HG03342 (cell line): ENCODE measurements at regions not wholly inside any gene's neighbourhood (a gene's known extent, or its start where the extent isn't known, plus 50 kb on each side); places are given as distances from the start of the nearest gene placed in this dataset.

Experiments used
- ATAC-seq: cut with Tn5 transposase; IDR thresholded peaks from one replicate; pipeline ENCODE4 v1.9.1; 2021; ENCODE audit warnings: mild to moderate bottlenecking, moderate library complexity; ENCODE audit not compliant: unreplicated experiment

DNA sequence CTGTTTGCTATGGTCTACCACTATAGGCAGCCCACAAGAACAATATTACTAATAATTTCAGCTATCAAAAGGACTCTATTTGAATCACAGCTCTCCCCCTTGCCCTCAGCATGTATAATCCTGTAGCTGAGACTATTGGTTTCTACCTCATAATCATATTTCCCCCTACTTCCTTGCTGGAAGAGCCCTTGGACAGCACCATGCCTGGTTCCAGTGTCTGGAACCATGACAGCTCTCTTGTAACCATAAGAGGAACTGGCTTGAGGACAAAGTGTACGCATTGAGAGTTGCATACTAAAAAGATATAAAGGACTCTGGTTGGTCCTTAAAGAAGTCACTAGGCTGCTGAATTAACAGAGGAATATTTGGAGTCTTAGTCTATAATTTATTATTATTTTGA is 110.7 kb upstream of the ZRANB2 start:
- ATAC-seq: no peak

DNA sequence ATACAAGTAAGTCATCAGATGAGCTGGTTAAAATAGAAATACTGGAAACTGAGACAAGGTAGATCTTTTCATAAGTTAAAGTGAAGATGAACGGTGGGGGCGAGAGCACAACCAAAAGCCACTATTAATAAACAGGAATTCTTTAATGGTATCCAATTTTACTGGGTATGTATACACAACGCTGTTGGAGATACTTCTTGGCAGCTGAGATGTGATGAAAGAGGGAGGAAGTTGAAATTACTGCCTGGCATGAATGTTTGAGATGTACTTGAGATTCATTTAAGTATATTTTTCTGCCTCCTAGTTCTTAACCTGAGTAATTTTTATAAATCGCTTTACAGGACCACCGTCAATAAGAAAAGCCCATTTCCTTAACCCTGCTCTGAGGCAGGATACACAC is 110.0 kb upstream of the ZRANB2 start:
- no peak for ATAC-seq

DNA sequence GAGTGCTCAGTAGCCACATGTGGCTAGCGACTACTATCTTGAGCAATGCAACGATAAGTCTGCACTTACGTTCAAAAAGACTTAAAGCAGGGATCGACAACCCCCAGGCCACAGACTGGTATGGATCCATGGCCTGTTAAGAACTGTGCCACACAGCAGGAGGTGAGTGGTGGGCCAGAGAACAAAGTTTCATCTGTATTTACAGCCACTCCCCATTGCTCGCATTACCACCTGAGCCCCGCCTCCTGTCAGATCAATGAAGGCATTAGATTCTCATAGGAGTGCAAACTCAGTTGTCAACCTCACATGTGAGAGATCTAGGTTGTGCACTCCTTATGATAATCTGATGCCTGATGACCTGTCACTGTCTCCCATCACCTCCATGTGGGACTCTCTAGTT is 103.6 kb upstream of the ZRANB2 start:
- ATAC-seq: no peak

DNA sequence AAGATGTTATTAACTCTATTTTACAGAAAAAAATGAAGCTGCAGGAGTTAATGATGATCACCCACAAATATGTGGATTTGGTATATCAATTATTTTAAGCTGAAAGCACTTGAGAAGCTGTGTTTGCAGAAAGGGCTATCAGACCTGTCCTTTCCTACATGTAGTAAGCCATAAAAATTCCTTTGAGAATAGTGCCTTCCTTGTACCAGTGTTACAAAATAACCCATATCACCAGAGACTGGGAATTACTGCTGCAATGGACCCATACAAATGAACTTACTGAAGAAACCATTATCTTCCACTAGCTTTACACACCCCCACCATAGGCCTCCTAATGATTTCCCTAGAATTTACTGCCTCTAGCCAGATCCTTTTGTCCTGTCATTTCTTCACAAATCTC is 99.2 kb upstream of the ZRANB2 start:
- no peak for ATAC-seq

DNA sequence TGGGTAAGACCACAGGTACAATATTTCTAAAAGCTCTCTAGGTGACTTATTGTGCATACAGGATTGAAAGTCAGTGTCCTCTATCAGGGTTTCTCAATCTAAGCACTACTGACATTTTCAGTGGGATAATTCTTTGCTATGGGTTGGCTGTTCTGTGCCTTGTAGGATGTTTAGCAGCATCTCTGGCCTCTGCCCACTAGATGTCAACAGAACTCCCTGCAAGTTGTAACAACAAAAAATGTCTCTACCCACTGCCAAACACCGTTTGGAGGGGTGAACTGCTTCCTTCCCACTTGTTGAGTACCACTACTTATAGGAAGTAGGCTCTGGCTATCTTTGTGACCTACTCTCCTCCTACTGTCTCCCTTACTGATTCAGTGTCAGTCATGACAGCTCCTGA is 90.1 kb upstream of the ZRANB2 start:
- no peak for ATAC-seq

DNA sequence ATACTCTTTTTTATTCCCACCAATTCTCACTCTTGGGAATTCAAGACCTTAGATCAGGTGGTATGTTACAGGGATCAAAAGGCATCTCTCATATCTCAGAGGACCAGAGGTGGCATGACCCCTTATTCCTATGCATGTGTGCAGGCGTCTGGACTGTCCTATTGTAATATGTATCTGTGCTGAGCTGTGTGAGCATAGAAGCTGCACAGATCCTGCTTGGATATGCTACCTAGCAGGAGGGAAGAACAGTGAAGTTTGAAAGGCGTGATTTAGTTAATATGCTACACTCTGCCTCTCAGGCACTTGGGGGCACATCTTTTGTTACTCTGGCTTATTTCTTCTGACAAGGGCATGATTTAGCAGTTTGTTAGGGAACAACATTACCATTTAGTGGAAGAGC is 86.7 kb upstream of the ZRANB2 start:
- ATAC-seq: no peak

DNA sequence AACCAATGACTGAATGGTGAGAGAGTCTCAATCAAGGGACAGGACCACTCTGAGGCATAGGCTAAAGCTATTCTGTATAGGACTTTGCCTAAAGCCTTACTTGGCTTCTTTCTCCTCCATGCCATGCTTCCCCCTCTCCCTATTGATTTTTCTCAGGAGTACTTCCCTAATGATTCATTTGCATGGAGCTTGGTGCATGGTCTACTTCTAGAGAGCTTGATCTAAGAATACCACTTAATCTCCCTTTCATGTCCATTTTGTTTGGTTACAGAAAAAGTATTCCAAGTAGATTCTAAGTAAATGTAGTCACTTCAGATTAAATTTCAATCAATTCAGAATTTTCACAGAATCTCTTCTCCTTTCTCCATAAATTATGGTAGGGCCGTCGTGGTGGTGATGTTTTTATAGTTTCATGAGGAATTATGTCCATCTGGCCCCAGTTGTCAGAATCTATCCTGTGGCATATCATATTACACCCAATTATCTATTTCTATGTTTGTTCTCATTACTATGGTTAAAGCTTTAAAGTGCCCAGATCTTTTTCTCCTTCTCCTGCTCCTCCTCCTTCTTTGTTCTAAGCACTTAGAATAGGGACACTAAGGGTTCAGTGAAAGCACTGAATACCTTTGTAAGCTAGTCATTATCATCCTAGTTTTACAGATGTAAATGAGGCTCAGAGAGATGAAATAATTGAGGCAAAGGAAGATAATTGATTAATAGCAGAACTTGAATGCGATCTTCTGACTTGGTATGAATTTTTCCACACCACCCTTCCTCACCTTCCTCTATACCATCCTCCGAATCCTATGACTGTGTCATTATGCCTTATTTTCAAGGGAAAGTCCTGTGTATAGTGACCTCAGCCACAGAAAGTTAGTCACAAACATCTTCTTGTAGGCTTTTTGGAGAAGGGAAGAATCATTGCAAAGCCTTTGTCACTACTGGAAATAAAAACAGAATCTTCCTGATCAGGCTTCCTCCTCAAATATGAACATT is 85.6 kb upstream of the ZRANB2 start:
- ATAC-seq: no peak

DNA sequence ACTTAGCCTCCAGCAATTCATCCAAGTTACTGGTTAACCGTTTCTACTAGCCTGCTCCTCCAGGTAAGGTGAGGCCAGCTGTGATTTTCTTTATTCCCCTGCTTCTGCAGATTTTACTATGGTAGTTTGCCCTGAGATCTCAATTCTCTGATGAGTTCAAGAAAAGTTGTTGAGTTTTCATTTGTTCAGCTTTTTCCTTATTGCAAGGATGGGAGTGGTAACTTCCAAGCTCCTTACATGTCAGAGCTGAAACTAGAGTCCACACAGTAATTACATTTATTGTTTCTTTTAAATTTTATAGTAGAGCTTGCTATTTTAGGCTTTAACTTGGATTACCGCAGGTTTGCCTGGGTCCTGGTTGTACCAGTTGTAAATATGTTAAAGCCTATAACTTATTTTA is 76.9 kb upstream of the ZRANB2 start:
- no peak for ATAC-seq

DNA sequence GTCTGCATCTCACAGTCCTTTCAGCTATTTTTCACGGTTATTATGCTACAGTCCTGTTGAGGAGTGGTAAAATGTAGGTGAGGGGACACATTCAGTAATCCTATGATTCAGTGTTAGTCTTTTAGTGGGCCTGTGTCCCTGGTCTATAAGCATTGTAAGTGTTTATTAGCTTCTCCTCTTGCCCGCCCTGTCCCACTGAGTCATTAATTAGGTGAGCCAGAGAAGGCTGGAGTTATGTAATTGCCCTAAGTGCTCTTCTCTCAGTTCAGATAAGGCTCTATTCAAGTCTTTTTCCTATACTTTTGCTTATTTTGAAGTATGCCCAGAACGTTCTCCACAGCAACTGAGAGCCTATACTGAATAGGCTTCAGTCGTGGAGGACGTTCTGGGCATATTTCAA is 76.3 kb upstream of the ZRANB2 start:
- no peak for ATAC-seq

DNA sequence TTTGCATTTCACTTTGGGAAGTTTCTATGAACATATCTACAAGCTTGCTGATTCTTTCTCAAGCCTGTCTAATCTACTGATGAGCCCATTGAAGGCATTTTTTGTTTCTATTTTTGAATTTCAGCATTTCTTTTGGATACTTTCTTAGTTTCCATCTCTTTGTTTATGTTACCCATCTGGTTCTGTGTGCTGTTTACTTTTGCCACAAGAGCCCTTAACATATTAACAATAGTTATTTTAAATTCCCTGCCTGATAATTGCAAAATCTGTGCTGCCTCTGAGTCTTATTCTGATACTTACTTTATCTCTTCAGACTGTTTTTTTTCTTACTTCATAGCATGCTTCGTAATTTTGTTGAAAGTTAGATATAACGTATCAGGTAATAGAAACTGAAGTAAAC is 75.8 kb upstream of the ZRANB2 start:
- ATAC-seq: no peak

DNA sequence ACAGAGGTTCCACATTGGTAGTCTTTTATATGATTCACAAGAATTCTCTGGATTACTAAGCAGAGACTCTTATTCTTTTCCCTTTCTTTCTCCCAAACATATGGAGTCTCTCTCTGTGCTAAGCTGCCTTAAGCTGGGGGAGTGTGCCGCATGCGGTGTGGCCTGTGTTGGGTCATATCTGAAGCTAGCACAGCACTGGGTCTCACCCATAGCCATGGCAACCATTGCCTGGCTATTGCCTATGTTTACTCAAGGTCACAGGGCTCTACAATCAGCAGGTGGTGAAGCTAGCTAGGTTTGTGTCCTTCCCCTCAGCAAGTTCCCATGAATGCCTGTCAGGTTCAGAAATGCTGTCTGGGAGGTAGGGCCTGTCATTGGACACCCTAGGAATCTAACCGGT is 73.6 kb upstream of the ZRANB2 start:
- ATAC-seq: no peak

DNA sequence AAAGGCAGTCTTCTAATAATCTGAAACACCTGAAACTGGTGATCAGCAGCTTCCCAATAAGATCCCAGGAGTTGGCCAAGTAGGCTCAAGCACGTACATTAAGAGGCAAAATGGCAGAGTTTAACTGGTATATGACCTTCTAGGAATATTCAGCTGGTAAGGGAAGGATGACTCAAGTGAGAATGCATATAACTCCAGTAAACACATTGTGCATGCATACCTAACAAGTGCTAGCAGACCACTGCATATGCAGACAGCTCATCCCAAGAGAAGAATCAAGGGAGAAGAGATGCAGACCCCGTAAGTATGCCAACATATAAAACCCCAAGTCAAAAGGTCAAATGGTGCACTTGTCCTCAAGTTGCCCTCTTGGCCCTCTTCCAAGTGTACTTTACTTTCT is 73.0 kb upstream of the ZRANB2 start:
- no peak for ATAC-seq

DNA sequence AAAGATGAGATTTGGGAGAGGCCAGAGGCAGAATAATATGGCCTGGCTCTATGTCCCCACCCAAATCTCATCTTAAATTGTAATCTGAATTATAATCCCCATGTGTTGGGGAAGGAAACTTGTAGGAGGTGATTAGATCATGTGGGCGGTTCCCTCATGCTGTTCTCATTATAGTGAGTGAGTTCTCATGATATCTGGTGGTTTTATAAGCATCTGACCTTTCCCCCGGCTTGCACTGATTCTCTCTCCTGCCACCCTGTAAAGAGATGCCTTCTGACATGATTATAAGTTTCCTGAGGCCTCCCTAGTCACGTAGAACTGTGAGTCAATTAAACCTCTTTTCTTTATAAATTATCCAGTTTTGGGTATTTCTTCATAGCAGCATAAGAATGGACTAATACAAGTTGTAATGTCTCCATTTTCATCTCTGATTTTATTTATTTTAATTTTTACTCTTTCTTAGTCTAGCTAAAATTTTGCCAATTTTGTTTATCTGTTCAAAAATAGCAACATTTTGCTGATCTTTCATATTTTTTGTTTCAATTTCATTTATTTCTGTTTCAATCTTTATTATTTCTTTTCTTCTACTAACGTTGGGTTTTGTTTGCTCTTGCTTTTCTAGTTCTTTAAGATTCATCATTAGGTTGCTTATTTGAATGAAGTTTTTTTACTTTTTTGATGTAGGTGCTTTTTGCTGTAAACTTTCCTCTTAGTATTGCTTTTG is 67.0 kb upstream of the ZRANB2 start:
- no peak for ATAC-seq

DNA sequence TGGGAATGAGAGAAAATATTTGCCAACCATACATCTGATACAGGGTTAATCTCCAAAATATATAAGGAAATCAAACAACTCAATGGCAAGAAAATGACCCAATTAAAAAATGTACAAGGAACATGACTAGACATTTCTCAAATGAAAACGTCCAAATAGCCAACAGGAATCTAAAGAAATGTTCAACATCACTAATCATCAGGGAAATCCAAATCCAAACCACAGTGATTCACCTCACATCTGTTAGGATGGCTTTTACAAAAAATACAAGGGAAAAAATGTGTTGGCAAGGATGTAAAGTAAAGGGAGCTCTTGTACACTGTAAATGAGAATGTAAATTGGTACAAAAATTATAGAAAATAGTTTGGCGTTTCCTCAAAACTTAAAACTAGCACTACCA is 54.7 kb upstream of the ZRANB2 start:
- ATAC-seq: no peak
